ENCODE measurements at regions not wholly inside any gene's neighbourhood (a gene's known extent, or its start where the extent isn't known, plus 50 kb on each side); places are given as distances from the start of the nearest gene placed in this dataset.

DNA sequence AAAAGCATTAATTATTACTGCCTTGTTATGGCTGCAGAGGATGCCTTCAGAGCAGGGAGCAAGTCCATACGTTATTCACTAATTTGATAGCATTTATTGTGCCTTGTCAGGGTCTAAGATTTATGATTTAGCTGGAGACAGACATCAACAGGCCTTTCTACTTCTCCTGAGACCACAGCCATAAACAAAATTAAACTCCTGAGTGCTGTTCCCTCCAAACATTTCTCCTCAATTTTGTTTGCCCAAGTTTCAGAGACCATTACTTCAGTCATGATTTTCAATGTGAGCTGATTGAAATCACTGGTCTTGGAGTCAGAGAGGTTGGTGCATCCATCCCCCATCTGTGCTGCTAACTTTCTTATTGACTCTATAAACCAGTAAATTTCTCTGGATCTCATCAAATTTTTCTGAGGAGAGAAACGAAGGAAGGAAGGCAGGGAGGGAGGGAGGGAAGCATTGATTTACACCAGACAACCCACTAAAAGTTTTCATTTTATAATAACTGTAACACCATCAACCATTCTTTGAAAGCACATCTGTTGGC lies 423.6 kb upstream of the CDH11 start (continued):
- TF ChIP-seq TAF7 (optimal IDR thresholded peaks at IDR 0.05; ENCODE audit: borderline replicate concordance, low read depth, low read length) = no peak
- TF ChIP-seq SIRT6 (IDR thresholded peaks at IDR 0.05; ENCODE audit: low read length) = no peak
- no peak for TF ChIP-seq ZNF274 (IDR thresholded peaks at IDR 0.05; ENCODE audit: borderline replicate concordance, extremely low read depth, low read length)
- TF ChIP-seq CHD1 (IDR thresholded peaks at IDR 0.05; ENCODE audit: low read depth, low read length) = no peak

All from H1 (cell line).